Stimulated activated CD8-positive, alpha-beta memory T cell treated with anti-CD3 and anti-CD28 coated beads, Interleukin-12 subunit alpha, Interleukin-12 subunit beta, amount 100 ng/mL, for 4 hours (primary cell): ENCODE measurements at regions not wholly inside any gene's neighbourhood (a gene's known extent, or its start where the extent isn't known, plus 50 kb on each side); places are given as distances from the start of the nearest gene placed in this dataset.

Source experiments
- DNase-seq: peaks from one replicate; pipeline ENCODE4 v3.0.0-alpha.2; 2020; ENCODE audit warnings: low read depth

DNA sequence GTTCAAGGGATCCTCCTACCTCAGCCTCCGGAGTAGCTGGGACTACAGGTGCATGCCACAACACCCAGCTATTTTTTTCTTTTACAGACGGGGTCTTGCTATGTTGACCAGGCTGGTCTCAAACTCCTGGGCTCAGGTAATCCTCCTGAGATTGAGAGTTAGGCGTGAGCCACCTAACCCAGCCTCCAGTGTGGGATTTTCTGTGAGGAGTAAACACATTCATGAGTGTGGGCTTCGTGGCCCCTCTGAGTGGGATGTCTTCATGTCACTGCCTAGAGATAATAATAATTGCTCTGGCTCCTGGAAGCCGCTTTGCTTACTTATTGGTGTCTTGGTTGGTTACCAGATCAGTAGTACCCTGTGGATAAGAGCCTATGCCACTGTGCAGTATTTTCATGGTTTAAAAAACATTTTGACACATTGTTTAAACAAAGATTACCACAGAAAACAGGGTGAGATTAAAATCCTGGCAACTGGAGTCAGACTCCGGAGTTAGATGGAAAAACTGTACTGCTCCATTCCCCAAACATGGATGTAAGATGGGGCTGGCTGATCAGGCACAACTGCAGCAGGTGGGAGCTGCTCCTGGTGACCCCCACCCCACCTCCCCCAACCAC, 159.1 kb upstream of the RAB4A start:
- no peak for DNase-seq

GRCh38 chr1:229112832-229113548, 157.9 kb upstream of the RAB4A start:
- DNase-seq, result no peak

DNA sequence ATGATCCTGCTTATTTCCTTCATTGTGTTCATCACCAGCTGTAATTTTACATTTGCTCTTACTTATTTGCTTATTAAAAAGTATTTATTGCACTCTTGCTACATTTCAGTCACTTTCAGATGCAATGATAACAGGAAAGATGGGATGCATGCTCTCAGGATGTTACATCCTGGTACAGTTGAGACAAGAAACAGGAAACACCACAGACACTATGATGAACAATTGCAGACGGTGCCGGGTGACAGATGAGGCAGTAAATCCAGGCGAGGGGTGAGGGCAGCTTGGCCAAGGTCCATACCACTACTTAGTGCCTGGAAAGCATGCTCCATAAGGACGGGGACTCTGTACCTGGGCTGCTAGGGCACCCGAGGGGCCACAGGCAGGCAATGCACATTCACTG, 156.6 kb upstream of the RAB4A start:
- DNase-seq, result no peak

DNA sequence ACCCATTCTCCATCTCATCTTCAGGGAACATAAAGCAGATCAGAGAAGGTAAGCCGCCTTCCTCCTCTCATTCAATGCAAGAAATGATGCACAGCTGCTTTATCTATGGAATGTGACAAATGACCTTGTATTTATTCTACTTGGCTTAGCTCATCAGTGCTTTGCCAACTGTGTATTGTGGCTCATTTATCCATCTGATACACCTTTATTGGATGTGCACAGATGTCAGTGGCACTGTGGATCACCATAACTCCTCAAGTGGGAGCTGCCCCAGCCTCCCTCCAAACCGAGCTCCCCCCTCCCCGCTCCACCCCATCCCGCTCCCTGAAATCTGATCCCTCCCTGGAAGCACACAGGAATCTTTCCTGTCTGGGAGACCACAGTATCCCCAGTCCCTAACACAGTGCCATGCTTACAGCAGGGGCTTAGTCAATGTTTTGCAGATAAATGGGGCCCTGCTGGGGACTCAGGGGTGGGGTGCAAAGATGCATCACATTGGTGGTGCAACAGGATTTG, 156.0 kb upstream of the RAB4A start:
- DNase-seq, result no peak

DNA sequence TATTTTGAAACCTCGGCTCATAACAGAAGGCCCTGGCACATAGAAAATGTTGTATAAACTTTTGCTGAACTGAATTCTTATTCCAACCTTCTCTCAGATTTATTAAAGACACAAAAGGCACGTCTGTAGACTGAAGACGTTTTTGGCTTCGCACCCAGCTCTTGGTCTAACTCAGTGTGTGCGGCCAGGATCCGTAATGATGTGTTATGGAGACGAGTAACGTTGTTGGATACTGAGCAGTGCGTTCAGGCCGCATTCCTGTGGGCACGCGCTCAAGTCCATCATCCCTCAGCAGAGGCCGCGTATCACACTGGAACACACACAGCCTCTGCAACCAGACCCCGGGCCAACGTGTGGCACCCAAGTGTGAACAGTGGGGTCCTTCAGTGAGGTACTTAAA, 154.8 kb upstream of the RAB4A start:
- no peak for DNase-seq

DNA sequence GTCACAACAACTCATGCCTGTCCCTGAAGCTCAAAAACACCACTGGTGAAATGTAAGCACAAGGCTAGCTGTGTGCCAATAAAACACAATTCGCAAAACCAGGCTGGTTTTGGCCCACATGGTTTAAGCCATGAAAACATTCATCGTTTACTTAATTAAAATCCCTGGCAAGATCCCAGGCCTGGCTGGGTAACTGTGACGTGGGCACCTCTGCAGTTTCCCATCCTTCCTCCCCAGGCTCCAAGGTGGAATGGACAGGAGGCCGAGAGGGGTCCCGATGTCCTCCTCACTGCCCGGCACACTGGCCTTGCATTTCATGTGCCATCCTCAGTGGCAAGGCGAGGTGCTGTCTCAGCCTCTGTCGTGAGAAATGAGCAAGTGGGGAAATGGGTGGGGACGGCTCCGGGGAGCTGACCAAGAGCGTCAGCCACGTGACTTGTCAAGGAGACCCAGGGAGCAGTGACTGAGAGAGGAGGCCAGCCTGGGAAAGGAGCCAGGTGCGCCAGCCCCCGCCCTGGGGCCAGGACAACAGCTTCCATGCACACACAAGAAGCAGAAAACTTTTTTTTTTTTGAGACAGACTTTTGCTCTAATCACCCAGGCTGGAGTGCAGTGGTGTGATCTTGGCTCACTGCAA, 153.1 kb upstream of the RAB4A start:
- no peak for DNase-seq

- no peak for DNase-seq
These were observed 152.3 kb upstream of the RAB4A start for GRCh38 chr1:229118477-229119061.

- DNase-seq, result no peak
These were observed 151.8 kb upstream of the RAB4A start for GRCh38 chr1:229119161-229119560.

- no peak for DNase-seq
These were observed 151.0 kb upstream of the RAB4A start for GRCh38 chr1:229119876-229120275.

- no peak for DNase-seq
These were observed 149.0 kb upstream of the RAB4A start for GRCh38 chr1:229121845-229122436.

DNA sequence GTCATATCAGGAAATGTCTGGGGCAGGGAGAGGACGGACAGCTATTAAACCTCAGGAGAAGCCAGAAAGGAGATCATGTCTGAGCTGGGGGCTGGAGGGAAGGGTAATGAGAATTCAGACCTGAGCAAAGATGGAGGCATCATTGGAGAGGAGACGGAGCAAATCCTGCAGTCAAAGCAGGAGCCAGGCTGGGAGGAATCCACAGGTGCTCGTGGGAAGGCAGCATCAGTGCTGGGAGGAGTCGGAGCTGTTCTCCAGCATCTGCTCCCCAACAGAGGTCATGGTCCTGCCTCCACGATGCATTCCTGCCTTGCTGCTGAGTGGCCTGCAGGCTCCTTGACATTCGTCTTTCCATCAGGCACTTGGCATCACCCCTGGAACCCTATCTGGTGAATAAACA, 148.3 kb upstream of the RAB4A start:
- no peak for DNase-seq

DNA sequence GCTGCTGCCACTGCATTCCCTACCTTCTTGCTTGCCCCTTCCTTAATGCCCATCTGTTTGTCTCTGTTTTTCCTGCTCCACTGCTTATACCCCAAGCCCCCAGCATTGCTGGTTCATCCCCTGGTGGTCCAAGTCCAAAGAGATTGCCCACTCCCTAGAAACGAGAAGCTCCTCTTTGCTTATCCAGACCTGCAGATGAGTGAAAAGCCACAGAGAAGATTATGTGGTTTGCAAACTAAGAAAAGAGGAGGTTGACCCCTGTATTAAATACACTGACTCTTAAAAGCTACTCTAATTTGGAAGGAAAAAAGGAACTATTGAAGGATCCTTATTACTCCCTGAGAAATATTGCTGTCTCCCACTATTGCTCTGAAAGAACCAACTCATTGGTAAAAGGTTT, 146.8 kb upstream of the RAB4A start:
- no peak for DNase-seq

DNA sequence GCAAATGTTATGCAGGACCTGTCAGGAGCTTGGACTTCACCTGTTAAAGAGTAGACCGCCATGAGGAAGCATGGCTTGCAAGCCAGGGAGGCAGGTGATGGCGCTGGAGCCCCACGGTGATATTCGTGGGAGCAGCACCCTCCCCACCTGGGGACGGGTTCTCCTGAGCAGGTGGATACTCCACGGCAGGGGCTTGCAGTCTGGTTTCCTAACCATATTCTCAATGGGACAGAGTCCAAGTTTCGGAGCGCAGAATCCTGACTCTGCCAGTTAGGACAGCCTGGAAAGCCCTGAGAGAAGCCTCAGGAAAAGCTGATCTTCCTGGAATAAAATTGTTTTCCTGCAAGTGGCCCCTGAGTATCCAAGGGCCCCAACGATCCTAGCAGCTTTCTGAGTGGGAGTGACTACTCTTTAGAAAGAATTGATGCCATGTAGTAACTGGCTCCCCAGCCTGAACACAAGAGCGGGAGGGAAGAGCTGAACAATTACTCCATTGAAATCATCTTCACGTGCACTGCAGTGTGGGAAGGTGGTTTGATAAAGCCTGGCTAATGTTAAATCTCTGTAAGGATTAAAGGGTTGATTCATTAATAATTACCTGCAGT, 146.3 kb upstream of the RAB4A start:
- no peak for DNase-seq

GRCh38 chr1:229127301-229127700, 143.6 kb upstream of the RAB4A start:
- DNase-seq, result no peak

GRCh38 chr1:229128066-229128608, 142.8 kb upstream of the RAB4A start:
- no peak for DNase-seq

GRCh38 chr1:229129301-229130027, 141.4 kb upstream of the RAB4A start:
- DNase-seq, result no peak

DNA sequence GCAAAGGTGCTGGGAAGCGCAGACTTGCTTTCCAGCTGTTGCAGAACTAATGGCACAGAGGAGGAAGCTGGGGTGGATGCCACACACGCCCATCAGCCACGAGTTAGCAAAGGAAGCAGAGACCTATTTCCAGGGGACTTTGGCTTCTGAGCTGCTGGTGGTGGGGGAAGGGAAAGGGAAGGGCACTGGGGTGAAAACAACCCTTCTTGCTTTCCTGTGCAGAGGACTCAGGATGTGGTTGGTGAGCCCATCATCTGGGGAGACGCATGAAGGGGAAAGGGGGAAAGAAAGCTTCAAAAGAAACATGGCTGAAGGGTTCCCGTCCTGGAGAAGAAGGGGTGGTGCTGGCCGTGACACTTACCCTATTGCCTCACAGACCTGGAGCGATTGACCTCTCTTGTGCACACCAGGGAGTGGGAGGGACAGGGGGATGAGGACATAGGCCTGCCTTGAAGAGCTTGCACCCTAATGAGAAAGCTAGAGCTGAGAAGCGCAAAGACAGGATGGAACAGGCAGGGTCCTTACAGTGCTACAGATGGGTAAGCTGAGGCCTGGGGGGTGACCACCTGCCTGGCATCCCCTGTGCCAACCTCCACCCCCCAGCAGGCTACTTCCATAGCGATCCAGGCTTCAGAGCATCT, 140.8 kb upstream of the RAB4A start:
- DNase-seq, result no peak

DNA sequence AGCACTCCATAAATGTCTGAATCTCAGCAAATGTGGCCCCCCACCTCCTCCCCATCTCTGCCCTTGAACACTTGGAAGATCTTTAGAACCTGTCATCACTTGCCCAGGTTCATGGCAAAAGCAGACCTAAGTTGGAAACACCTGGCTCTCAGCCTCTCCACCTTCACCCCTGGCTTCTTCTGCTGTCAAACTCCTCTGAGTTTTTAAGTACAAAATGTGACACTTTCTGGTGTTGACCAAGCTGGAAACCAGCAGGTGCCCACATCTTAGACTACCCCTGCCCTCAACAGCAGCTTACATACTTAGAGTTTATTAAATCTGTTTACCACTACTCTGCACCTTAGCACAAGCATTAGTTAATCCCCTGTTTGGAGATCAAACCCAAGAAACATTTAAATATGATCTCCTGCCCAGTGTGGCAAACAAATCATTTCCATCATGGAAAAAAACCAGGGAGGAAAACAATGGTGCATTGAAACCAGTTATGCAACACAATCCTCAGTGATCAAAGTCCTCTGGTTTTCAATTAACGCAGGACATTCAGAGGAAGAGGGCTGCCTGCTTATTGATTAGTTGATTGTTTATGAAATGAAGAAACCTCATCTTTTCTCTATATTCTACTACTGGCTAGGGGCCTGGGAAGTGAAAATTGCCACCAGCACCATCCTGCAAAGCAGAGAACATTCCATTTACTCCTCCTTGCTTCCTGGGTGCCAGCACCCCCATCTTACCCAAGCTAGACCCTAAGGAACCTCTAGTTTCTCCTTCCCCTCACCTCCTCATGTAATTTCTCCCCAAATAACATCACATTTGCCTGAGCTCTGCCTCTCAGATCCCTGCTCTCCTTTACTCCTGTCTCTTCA, 139.4 kb upstream of the RAB4A start:
- no peak for DNase-seq

GRCh38 chr1:229132106-229132443, 138.8 kb upstream of the RAB4A start:
- no peak for DNase-seq

- no peak for DNase-seq
These were observed 138.2 kb upstream of the RAB4A start for GRCh38 chr1:229132706-229133105.
